ENCODE measurements at regions not wholly inside any gene's neighbourhood (a gene's known extent, or its start where the extent isn't known, plus 50 kb on each side); places are given as distances from the start of the nearest gene placed in this dataset.

- no peak overlapping the region for H3K9ac ChIP-seq (ENCODE audit: low read depth, low read length)
- H3K4me3 ChIP-seq (ENCODE audit: low read length): no peak overlapping the region
- no peak overlapping the region for H3K4me2 ChIP-seq (ENCODE audit: low read length)
- no peaks in the 10 kb centered on the region for H3K36me3 ChIP-seq (ENCODE audit: insufficient read depth, low read length)
- H3K9me3 ChIP-seq (replicated peaks; ENCODE audit: low read length): no peaks in the 10 kb centered on the region
- no peaks in the 10 kb centered on the region for H3K27me3 ChIP-seq (ENCODE audit: control insufficient read depth, insufficient read depth, low read length)
- H3K4me1 ChIP-seq (ENCODE audit: control insufficient read depth, insufficient read depth, low read length): no peaks in the 10 kb centered on the region
Observed at GRCh38 chr9:108316066-108316465, 539.7 kb downstream of the ACTL7B start.

DNA sequence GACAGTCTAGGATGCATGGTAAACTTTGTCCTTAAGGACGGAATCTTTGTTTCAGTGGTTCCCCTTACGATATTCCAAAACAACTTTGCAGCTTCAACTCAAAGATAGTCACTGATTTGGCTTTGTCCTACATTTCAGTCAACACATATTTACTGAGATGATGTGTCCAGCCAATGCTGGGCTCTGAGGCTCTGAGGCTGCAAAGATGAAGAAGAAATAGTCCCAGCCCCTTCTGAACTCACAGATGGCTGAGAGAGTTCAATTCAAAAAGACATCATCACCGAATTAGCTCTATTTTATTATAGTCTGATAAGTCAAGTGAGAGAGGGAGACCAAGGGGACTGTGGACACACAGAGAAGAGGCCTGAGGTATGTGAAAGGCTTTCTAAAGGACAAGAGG is 544.0 kb downstream of the ACTL7B start:
- no peaks in the 10 kb centered on the region for H3K9me3 ChIP-seq (replicated peaks; ENCODE audit: low read length)
- no peaks in the 10 kb centered on the region for H3K27me3 ChIP-seq (ENCODE audit: control insufficient read depth, insufficient read depth, low read length)

GRCh38 chr9:108310202-108310601 is 545.6 kb downstream of the ACTL7B start:
- Histone ChIP-seq H3K36me3 (ENCODE audit: insufficient read depth, low read length) (no peaks in the 10 kb centered on the region), H3K4me3 (ENCODE audit: low read length) (no peak overlapping the region), H3K4me1 (ENCODE audit: control insufficient read depth, insufficient read depth, low read length) (no peaks in the 10 kb centered on the region), H3K4me2 (ENCODE audit: low read length) (no peak overlapping the region), H3K9me3 (replicated peaks; ENCODE audit: low read length) (no peaks in the 10 kb centered on the region), H3K27me3 (ENCODE audit: control insufficient read depth, insufficient read depth, low read length) (no peaks in the 10 kb centered on the region), H3K9ac (ENCODE audit: low read depth, low read length) (no peak overlapping the region)

More for the DNA sequence above, 544.0 kb downstream of the ACTL7B start:
- H3K4me1 ChIP-seq (ENCODE audit: control insufficient read depth, insufficient read depth, low read length): no peaks in the 10 kb centered on the region
- no peak overlapping the region for H3K4me2 ChIP-seq (ENCODE audit: low read length)
- no peak overlapping the region for H3K9ac ChIP-seq (ENCODE audit: low read depth, low read length)
- H3K4me3 ChIP-seq (ENCODE audit: low read length): no peak overlapping the region
- no peaks in the 10 kb centered on the region for H3K36me3 ChIP-seq (ENCODE audit: insufficient read depth, low read length)

- H3K4me2 ChIP-seq (ENCODE audit: low read length): no peak overlapping the region
- H3K27me3 ChIP-seq (ENCODE audit: control insufficient read depth, insufficient read depth, low read length): no peaks in the 10 kb centered on the region
- H3K36me3 ChIP-seq (ENCODE audit: insufficient read depth, low read length): no peaks in the 10 kb centered on the region
- H3K4me1 ChIP-seq (ENCODE audit: control insufficient read depth, insufficient read depth, low read length): peaks cover 16% of the 10 kb centered on the region
- H3K4me3 ChIP-seq (ENCODE audit: low read length): no peak overlapping the region
- H3K9me3 ChIP-seq (replicated peaks; ENCODE audit: low read length): no peaks in the 10 kb centered on the region
- no peak overlapping the region for H3K9ac ChIP-seq (ENCODE audit: low read depth, low read length)
Observed at GRCh38 chr9:108300306-108301287, 555.2 kb downstream of the ACTL7B start.

DNA sequence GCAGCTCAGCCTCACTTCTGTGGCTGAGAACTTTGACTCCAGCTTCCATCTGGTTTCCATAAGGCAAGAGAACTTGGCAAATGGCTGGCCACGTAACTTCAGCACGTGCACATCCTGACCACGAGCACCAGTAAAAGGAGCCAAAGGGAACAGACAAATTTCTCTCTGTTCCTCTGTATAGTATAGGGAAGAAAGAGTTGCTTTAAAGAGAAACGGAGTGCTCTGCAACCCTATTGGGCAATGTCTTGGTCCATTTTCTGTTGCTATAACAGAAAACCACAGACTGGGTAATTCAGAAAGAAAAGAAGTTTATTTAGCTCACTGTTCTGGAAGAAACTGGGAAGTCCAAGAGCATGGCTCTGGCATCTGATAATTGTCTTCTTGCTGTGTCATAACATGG is 558.7 kb downstream of the ACTL7B start:
- H3K4me1 ChIP-seq (ENCODE audit: control insufficient read depth, insufficient read depth, low read length): peaks cover 16% of the 10 kb centered on the region
- no peaks in the 10 kb centered on the region for H3K27me3 ChIP-seq (ENCODE audit: control insufficient read depth, insufficient read depth, low read length)
- no peak overlapping the region for H3K4me3 ChIP-seq (ENCODE audit: low read length)
- no peaks in the 10 kb centered on the region for H3K9me3 ChIP-seq (replicated peaks; ENCODE audit: low read length)
- no peak overlapping the region for H3K9ac ChIP-seq (ENCODE audit: low read depth, low read length)
- no peaks in the 10 kb centered on the region for H3K36me3 ChIP-seq (ENCODE audit: insufficient read depth, low read length)
- H3K4me2 ChIP-seq (ENCODE audit: low read length): no peak overlapping the region

- peaks cover 16% of the 10 kb centered on the region for H3K4me1 ChIP-seq (ENCODE audit: control insufficient read depth, insufficient read depth, low read length)
- no peaks in the 10 kb centered on the region for H3K36me3 ChIP-seq (ENCODE audit: insufficient read depth, low read length)
Observed at GRCh38 chr9:108296056-108296455, 559.7 kb downstream of the ACTL7B start.

GRCh38 chr9:108291586-108291932 is 564.2 kb downstream of the ACTL7B start:
- Histone ChIP-seq H3K4me1 (ENCODE audit: control insufficient read depth, insufficient read depth, low read length) (peaks cover 10% of the 10 kb centered on the region), H3K36me3 (ENCODE audit: insufficient read depth, low read length) (no peaks in the 10 kb centered on the region), H3K27me3 (ENCODE audit: control insufficient read depth, insufficient read depth, low read length) (no peaks in the 10 kb centered on the region), H3K4me2 (ENCODE audit: low read length) (no peak overlapping the region), H3K9me3 (replicated peaks; ENCODE audit: low read length) (no peaks in the 10 kb centered on the region), H3K9ac (ENCODE audit: low read depth, low read length) (no peak overlapping the region), H3K4me3 (ENCODE audit: low read length) (no peak overlapping the region)

More at GRCh38 chr9:108296056-108296455, 559.7 kb downstream of the ACTL7B start:
- no peak overlapping the region for H3K9ac ChIP-seq (ENCODE audit: low read depth, low read length)
- H3K4me2 ChIP-seq (ENCODE audit: low read length): peak overlapping the region; percentile 7
- H3K27me3 ChIP-seq (ENCODE audit: control insufficient read depth, insufficient read depth, low read length): no peaks in the 10 kb centered on the region
- no peak overlapping the region for H3K4me3 ChIP-seq (ENCODE audit: low read length)
- H3K9me3 ChIP-seq (replicated peaks; ENCODE audit: low read length): no peaks in the 10 kb centered on the region

GRCh38 chr9:108290839-108291585 is 564.8 kb downstream of the ACTL7B start:
- H3K4me1 ChIP-seq (ENCODE audit: control insufficient read depth, insufficient read depth, low read length): peaks cover 5% of the 10 kb centered on the region
- H3K4me3 ChIP-seq (ENCODE audit: low read length): no peak overlapping the region
- H3K9me3 ChIP-seq (replicated peaks; ENCODE audit: low read length): no peaks in the 10 kb centered on the region
- H3K27me3 ChIP-seq (ENCODE audit: control insufficient read depth, insufficient read depth, low read length): no peaks in the 10 kb centered on the region
- H3K4me2 ChIP-seq (ENCODE audit: low read length): no peak overlapping the region
- H3K36me3 ChIP-seq (ENCODE audit: insufficient read depth, low read length): no peaks in the 10 kb centered on the region
- no peak overlapping the region for H3K9ac ChIP-seq (ENCODE audit: low read depth, low read length)

- Histone ChIP-seq H3K4me1 (ENCODE audit: control insufficient read depth, insufficient read depth, low read length) (no peaks in the 10 kb centered on the region), H3K9ac (ENCODE audit: low read depth, low read length) (no peak overlapping the region), H3K27me3 (ENCODE audit: control insufficient read depth, insufficient read depth, low read length) (no peaks in the 10 kb centered on the region), H3K36me3 (ENCODE audit: insufficient read depth, low read length) (no peaks in the 10 kb centered on the region), H3K4me2 (ENCODE audit: low read length) (no peak overlapping the region), H3K4me3 (ENCODE audit: low read length) (no peak overlapping the region), H3K9me3 (replicated peaks; ENCODE audit: low read length) (no peaks in the 10 kb centered on the region)
Observed at GRCh38 chr9:108286638-108287206, 569.1 kb downstream of the ACTL7B start.

- Histone ChIP-seq H3K9me3 (replicated peaks; ENCODE audit: low read length) (no peaks in the 10 kb centered on the region), H3K36me3 (ENCODE audit: insufficient read depth, low read length) (no peaks in the 10 kb centered on the region), H3K4me1 (ENCODE audit: control insufficient read depth, insufficient read depth, low read length) (no peaks in the 10 kb centered on the region), H3K4me3 (ENCODE audit: low read length) (no peak overlapping the region), H3K27me3 (ENCODE audit: control insufficient read depth, insufficient read depth, low read length) (no peaks in the 10 kb centered on the region), H3K9ac (ENCODE audit: low read depth, low read length) (no peak overlapping the region), H3K4me2 (ENCODE audit: low read length) (no peak overlapping the region)
Observed at GRCh38 chr9:108283696-108284095, 572.1 kb downstream of the ACTL7B start.

DNA sequence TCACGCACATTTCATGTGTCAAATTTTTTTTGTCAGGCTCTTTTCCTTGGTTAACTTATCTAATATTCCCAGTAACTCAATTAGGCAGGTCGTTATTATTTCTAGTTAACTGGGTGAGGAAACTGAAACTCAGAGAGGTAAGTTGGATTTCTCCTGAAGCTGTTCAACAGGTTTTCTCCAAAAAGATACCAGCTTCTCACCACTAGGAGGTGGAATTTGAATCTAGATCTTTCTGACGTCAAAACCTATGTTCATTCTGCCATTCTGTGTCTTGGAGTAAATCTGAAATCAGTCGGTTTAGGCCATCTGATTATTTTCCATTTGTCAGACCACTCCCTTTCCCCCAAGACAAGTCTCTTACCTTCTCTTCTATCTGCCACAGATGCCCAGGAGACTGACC is 572.9 kb downstream of the ACTL7B start:
- H3K27me3 ChIP-seq (ENCODE audit: control insufficient read depth, insufficient read depth, low read length): no peaks in the 10 kb centered on the region
- no peak overlapping the region for H3K4me2 ChIP-seq (ENCODE audit: low read length)
- H3K36me3 ChIP-seq (ENCODE audit: insufficient read depth, low read length): no peaks in the 10 kb centered on the region
- H3K4me1 ChIP-seq (ENCODE audit: control insufficient read depth, insufficient read depth, low read length): no peaks in the 10 kb centered on the region
- H3K9ac ChIP-seq (ENCODE audit: low read depth, low read length): no peak overlapping the region
- no peak overlapping the region for H3K4me3 ChIP-seq (ENCODE audit: low read length)
- no peaks in the 10 kb centered on the region for H3K9me3 ChIP-seq (replicated peaks; ENCODE audit: low read length)
